Neural cell (in vitro differentiated cells): ENCODE measurements at regions not wholly inside any gene's neighbourhood (a gene's known extent, or its start where the extent isn't known, plus 50 kb on each side); places are given as distances from the start of the nearest gene placed in this dataset.

Source experiments
- CTCF ChIP-seq: fragments of 450-650 bp; IDR thresholded peaks from 2 replicates; pipeline ENCODE4 v1.5.1; 2014; ENCODE audit warnings: antibody characterized with exemption, mild to moderate bottlenecking, moderate library complexity; ENCODE audit not compliant: poor library complexity, severe bottlenecking
- EP300 ChIP-seq: fragments of 450-650 bp; conservative IDR thresholded peaks from 2 replicates; pipeline ENCODE4 v1.6.1; 2014; ENCODE audit warnings: antibody characterized with exemption, mild to moderate bottlenecking, moderate library complexity; ENCODE audit not compliant: poor library complexity, severe bottlenecking
- TAF1 ChIP-seq: IDR thresholded peaks from 2 replicates; pipeline ENCODE4 v1.6.1; 2012; ENCODE audit warnings: low read depth

- TF ChIP-seq EP300: no peak
- TF ChIP-seq CTCF: no peak
- TF ChIP-seq TAF1: no peak
Observed at GRCh38 chr20:60242836-60243505, 284.7 kb downstream of the CDH26 start.
